ENCODE measurements at regions not wholly inside any gene's neighbourhood (a gene's known extent, or its start where the extent isn't known, plus 50 kb on each side); places are given as distances from the start of the nearest gene placed in this dataset.

DNA sequence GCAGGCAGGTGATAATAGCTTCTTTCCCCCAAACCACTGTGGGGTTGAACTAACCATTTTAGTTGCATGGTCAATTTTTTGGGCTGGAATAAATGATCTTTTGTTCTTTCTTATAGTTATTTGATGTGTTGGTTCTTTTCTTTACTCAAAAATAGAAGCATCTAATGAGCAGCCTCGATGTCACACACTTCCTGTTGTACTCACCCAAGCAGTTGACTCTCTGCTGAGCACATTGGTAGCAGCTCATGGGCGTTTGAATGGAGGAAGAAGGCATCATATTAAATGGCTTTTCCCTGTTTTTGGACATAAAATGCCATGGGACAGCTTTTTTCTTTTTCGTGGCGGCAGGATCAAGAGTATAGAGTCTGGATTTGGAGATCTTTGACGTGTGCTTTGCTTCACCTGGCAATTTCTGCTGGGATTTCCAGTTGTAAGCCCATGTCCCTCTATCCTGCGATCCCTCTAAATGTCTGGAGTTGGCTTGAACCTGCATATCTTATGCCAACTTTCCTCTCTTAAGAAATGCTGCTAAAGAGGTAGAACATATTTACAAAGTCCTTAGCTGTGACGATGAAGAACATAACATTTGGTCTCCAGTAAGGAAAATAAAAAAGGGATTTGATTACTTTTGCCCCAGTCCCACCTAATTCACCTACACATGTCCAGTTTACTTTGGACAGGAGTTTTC is 268.3 kb downstream of the PRL start:
- Histone ChIP-seq H3K4me3 (no peak overlapping the region), H3K36me3 (no peaks in the 10 kb centered on the region), H3K4me1 (peaks cover 0 to 51% (median 25%) of the 10 kb centered on the region in 4 donors), H3K9me3 (no peaks in the 10 kb centered on the region), H3K27ac (peak overlapping the region in 2 of 4 donors; percentile 47 to 53), H3K27me3 (no peaks in the 10 kb centered on the region)
- 67 to 74% methylated on average over 7 of the region's 7 CpGs for whole genome bisulfite sequencing, 2 donors
- no peak for DNase-seq (ENCODE audit: low spot score in 2 of 2)
- TF ChIP-seq EP300 (IDR thresholded peaks at IDR 0.05) (no peak), POLR2A (IDR thresholded peaks at IDR 0.05) (no peak)
- TF ChIP-seq, protein P1, sequence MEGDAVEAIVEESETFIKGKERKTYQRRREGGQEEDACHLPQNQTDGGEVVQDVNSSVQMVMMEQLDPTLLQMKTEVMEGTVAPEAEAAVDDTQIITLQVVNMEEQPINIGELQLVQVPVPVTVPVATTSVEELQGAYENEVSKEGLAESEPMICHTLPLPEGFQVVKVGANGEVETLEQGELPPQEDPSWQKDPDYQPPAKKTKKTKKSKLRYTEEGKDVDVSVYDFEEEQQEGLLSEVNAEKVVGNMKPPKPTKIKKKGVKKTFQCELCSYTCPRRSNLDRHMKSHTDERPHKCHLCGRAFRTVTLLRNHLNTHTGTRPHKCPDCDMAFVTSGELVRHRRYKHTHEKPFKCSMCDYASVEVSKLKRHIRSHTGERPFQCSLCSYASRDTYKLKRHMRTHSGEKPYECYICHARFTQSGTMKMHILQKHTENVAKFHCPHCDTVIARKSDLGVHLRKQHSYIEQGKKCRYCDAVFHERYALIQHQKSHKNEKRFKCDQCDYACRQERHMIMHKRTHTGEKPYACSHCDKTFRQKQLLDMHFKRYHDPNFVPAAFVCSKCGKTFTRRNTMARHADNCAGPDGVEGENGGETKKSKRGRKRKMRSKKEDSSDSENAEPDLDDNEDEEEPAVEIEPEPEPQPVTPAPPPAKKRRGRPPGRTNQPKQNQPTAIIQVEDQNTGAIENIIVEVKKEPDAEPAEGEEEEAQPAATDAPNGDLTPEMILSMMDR (IDR thresholded peaks at IDR 0.05) = no peak

- Histone ChIP-seq H3K27me3 (no peaks in the 10 kb centered on the region), H3K4me1 (peaks cover 0 to 51% (median 25%) of the 10 kb centered on the region in 4 donors), H3K36me3 (no peaks in the 10 kb centered on the region), H3K9me3 (no peaks in the 10 kb centered on the region), H3K4me3 (no peak overlapping the region), H3K27ac (peak overlapping the region in 2 of 4 donors; percentile 47 to 53)
- no peak for DNase-seq (ENCODE audit: low spot score in 2 of 2)
- TF ChIP-seq, protein P1 (IDR thresholded peaks at IDR 0.05) = no peak
- 7 to 10% methylated on average over 2 of the region's 2 CpGs for WGBS, 2 donors
Measured at GRCh38 chr6:22029171-22029570, 267.7 kb downstream of the PRL start.

DNA sequence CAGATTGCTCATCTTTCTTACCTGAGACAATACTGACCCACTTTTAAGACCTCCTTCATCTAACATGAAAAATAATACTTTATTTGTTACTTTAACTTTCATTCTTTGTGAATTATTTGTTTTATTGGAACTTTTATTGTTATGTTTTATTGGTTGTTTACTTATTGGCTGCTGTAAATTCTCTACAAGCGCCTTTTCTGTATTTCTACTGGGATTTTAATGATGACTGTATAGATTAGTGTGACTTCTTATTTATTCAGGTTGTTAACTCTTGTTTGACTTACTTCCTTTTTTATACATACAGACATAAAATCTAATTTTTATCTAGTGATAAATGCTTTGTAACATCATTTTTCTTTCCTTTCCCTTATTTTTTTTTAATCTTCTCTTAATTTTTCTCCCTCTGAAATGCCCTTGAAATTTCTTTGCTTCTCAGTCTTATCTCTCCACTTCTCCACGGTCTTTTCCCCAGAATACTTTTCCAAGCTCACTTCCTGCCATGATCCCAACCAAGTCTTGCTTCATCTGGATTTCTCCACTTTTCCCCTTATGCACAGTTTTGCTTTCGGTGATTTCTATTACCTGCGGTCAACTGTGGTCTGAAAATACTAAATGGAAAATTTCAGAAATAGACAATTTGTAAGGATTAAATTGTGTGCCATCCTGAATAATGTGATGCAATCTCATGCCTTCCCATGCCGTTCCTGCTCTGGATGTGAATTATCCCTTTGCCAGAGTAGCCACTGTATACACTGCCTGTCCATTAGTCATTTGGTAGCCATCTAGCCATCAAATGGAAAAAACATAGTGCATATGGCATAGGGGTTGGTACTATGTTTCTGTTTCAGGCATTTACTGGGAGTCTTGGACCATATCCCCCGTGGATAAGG is 265.9 kb downstream of the PRL start:
- Histone ChIP-seq H3K9me3 (no peaks in the 10 kb centered on the region), H3K27ac (peak overlapping the region in 1 of 4 donors; percentile 47), H3K36me3 (no peaks in the 10 kb centered on the region), H3K27me3 (no peaks in the 10 kb centered on the region), H3K4me3 (no peak overlapping the region), H3K4me1 (peaks cover 0 to 39% (median 21%) of the 10 kb centered on the region in 4 donors)
- TF ChIP-seq EP300 (IDR thresholded peaks at IDR 0.05) = no peak
- TF ChIP-seq, protein P1 (IDR thresholded peaks at IDR 0.05) = no peak
- TF ChIP-seq POLR2A (IDR thresholded peaks at IDR 0.05) = no peak
- 93 to 95% methylated on average over 6 of the region's 6 CpGs for WGBS, 2 donors
- no peak for DNase-seq (ENCODE audit: low spot score in 2 of 2)

- peaks cover 0 to 13% (median 0%) of the 10 kb centered on the region in 4 donors for H3K9me3 ChIP-seq
- H3K27me3 ChIP-seq = no peaks in the 10 kb centered on the region
- no peak for DNase-seq (ENCODE audit: low spot score in 2 of 2)
- no peaks in the 10 kb centered on the region for H3K4me1 ChIP-seq
- H3K27ac ChIP-seq = no peak overlapping the region
- H3K4me3 ChIP-seq = no peak overlapping the region
- no peaks in the 10 kb centered on the region for H3K36me3 ChIP-seq
- 72 to 75% methylated on average over 4 of the region's 4 CpGs for WGBS, 2 donors
- TF ChIP-seq EP300 (IDR thresholded peaks at IDR 0.05) (no peak), POLR2A (IDR thresholded peaks at IDR 0.05) (no peak)
- TF ChIP-seq, protein P1 (IDR thresholded peaks at IDR 0.05) = no peak
Measured at GRCh38 chr6:22035690-22036089, 261.1 kb downstream of the PRL start.

- H3K36me3 ChIP-seq = no peaks in the 10 kb centered on the region
- no peak for TF ChIP-seq POLR2A (IDR thresholded peaks at IDR 0.05)
- TF ChIP-seq, protein P1 (IDR thresholded peaks at IDR 0.05) = no peak
- no peak for TF ChIP-seq EP300 (IDR thresholded peaks at IDR 0.05)
- H3K27me3 ChIP-seq = no peaks in the 10 kb centered on the region
- DNase-seq (ENCODE audit: low spot score in 2 of 2) = no peak
- H3K27ac ChIP-seq = no peak overlapping the region
- no peaks in the 10 kb centered on the region for H3K4me1 ChIP-seq
- WGBS, 2 donors = 53% methylated on average over 7 of the region's 7 CpGs
- no peak overlapping the region for H3K4me3 ChIP-seq
- H3K9me3 ChIP-seq = peaks cover 0 to 19% (median 0%) of the 10 kb centered on the region in 4 donors
Measured at GRCh38 chr6:22036275-22036674, 260.6 kb downstream of the PRL start.
